SK-N-MC (cell line): ENCODE measurements at regions not wholly inside any gene's neighbourhood (a gene's known extent, or its start where the extent isn't known, plus 50 kb on each side); places are given as distances from the start of the nearest gene placed in this dataset.

Experiments
- DNase-seq: peaks from one replicate; pipeline ENCODE4 v3.0.0-alpha.2; 2011; ENCODE audit warnings: low read depth, low spot score
- H3K27ac ChIP-seq: fragments of 200-600 bp; sonication (generic); 2 replicates; pipeline ENCODE4 v1.5.1; 2016; ENCODE audit warnings: mixed run types
- H3K36me3 ChIP-seq: fragments of 200-600 bp; sonication (generic); 2 replicates; pipeline ENCODE4 v1.6.1; 2017; ENCODE audit warnings: antibody characterized with exemption, low read length, mixed read lengths; ENCODE audit not compliant: insufficient read depth
- H3K4me3 ChIP-seq: fragments of 200-600 bp; sonication (generic); 2 replicates; pipeline ENCODE4 v1.5.1; 2016
- H3K9ac ChIP-seq: fragments of 200-600 bp; sonication (generic); 2 replicates; pipeline ENCODE4 v1.8.0; 2017; ENCODE audit warnings: mixed run types, mixed read lengths; ENCODE audit not compliant: insufficient read length
- H3K9me3 ChIP-seq: fragments of 200-600 bp; sonication (generic); 2 replicates; pipeline ENCODE4 v1.6.1; 2017; ENCODE audit warnings: low read depth, mild to moderate bottlenecking, antibody characterized with exemption, low read length, moderate library complexity, mixed read lengths
- EZH2 ChIP-seq: fragments of 200-600 bp; sonication (generic); IDR thresholded peaks from one replicate; pipeline ENCODE4 v1.6.1; 2017; ENCODE audit warnings: antibody characterized with exemption
- FOXP2 ChIP-seq: optimal IDR thresholded peaks from 2 replicates; pipeline ENCODE3; 2011; ENCODE audit warnings: mild to moderate bottlenecking, moderate library complexity; ENCODE audit not compliant: insufficient read depth; ENCODE audit errors: extremely low read length, control extremely low read depth
- POLR2AphosphoS5 ChIP-seq: IDR thresholded peaks from 2 replicates; pipeline ENCODE4 v1.6.1; 2012; ENCODE audit warnings: mild to moderate bottlenecking, low read depth, low read length, borderline replicate concordance

- no peak for DNase-seq
- H3K27ac ChIP-seq = no peak overlapping the region
- no peak overlapping the region for H3K4me3 ChIP-seq
- no peak for TF ChIP-seq POLR2AphosphoS5
- TF ChIP-seq FOXP2 = no peak
- TF ChIP-seq EZH2 = no peak
- no peaks in the 10 kb centered on the region for H3K36me3 ChIP-seq
- no peaks in the 10 kb centered on the region for H3K9me3 ChIP-seq
- no peak overlapping the region for H3K9ac ChIP-seq
Measured at GRCh38 chr10:18735711-18736110, 76.5 kb downstream of the ARL5B start.

GRCh38 chr10:18737236-18737635 is 78.0 kb downstream of the ARL5B start:
- Histone ChIP-seq H3K36me3 (no peaks in the 10 kb centered on the region), H3K9ac (no peak overlapping the region), H3K9me3 (no peaks in the 10 kb centered on the region), H3K4me3 (no peak overlapping the region), H3K27ac (no peak overlapping the region)
- no peak for DNase-seq
- TF ChIP-seq FOXP2 = no peak
- TF ChIP-seq POLR2AphosphoS5 = no peak
- TF ChIP-seq EZH2 = no peak

- DNase-seq = no peak
- TF ChIP-seq EZH2 (no peak), FOXP2 (no peak), POLR2AphosphoS5 (no peak)
Measured at GRCh38 chr10:18737841-18738240, 78.6 kb downstream of the ARL5B start.

GRCh38 chr10:18738835-18739234 is 79.6 kb downstream of the ARL5B start:
- no peak for TF ChIP-seq FOXP2
- TF ChIP-seq POLR2AphosphoS5 = no peak
- TF ChIP-seq EZH2 = no peak
- no peaks in the 10 kb centered on the region for H3K9me3 ChIP-seq
- H3K36me3 ChIP-seq = no peaks in the 10 kb centered on the region
- H3K27ac ChIP-seq = no peak overlapping the region
- no peak for DNase-seq
- no peak overlapping the region for H3K9ac ChIP-seq
- H3K4me3 ChIP-seq = no peak overlapping the region

More at GRCh38 chr10:18737841-18738240, 78.6 kb downstream of the ARL5B start:
- Histone ChIP-seq H3K9me3 (no peaks in the 10 kb centered on the region), H3K27ac (no peak overlapping the region), H3K4me3 (no peak overlapping the region), H3K9ac (no peak overlapping the region), H3K36me3 (no peaks in the 10 kb centered on the region)

- no peak overlapping the region for H3K27ac ChIP-seq
- no peaks in the 10 kb centered on the region for H3K36me3 ChIP-seq
- TF ChIP-seq POLR2AphosphoS5 = no peak
- no peak for TF ChIP-seq FOXP2
- no peak for TF ChIP-seq EZH2
- H3K9me3 ChIP-seq = no peaks in the 10 kb centered on the region
- no peak overlapping the region for H3K9ac ChIP-seq
- no peak overlapping the region for H3K4me3 ChIP-seq
- no peak for DNase-seq
Measured at GRCh38 chr10:18743926-18744325, 84.7 kb downstream of the ARL5B start.

GRCh38 chr10:18753312-18753895 is 94.2 kb downstream of the ARL5B start:
- H3K9ac ChIP-seq = no peak overlapping the region
- H3K27ac ChIP-seq = no peak overlapping the region
- no peaks in the 10 kb centered on the region for H3K9me3 ChIP-seq
- TF ChIP-seq POLR2AphosphoS5 = no peak
- TF ChIP-seq EZH2 = no peak
- no peak for TF ChIP-seq FOXP2
- H3K36me3 ChIP-seq = no peaks in the 10 kb centered on the region
- H3K4me3 ChIP-seq = no peak overlapping the region
- DNase-seq = no peak

- H3K9ac ChIP-seq = no peak overlapping the region
- no peak for DNase-seq
- TF ChIP-seq EZH2 (no peak), FOXP2 (no peak), POLR2AphosphoS5 (no peak)
- H3K27ac ChIP-seq = no peak overlapping the region
- H3K4me3 ChIP-seq = no peak overlapping the region
- no peaks in the 10 kb centered on the region for H3K36me3 ChIP-seq
- no peaks in the 10 kb centered on the region for H3K9me3 ChIP-seq
Measured at GRCh38 chr10:18759575-18759974, 100.3 kb downstream of the ARL5B start.

GRCh38 chr10:18760836-18761235 is 101.6 kb downstream of the ARL5B start:
- H3K27ac ChIP-seq = no peak overlapping the region
- no peaks in the 10 kb centered on the region for H3K9me3 ChIP-seq
- no peak overlapping the region for H3K9ac ChIP-seq
- H3K36me3 ChIP-seq = no peaks in the 10 kb centered on the region
- no peak overlapping the region for H3K4me3 ChIP-seq
- no peak for DNase-seq
- no peak for TF ChIP-seq EZH2
- no peak for TF ChIP-seq POLR2AphosphoS5
- TF ChIP-seq FOXP2 = no peak

GRCh38 chr10:18767981-18768380 is 108.8 kb downstream of the ARL5B start:
- H3K9ac ChIP-seq = no peak overlapping the region
- H3K27ac ChIP-seq = no peak overlapping the region
- TF ChIP-seq POLR2AphosphoS5 (no peak), FOXP2 (no peak), EZH2 (no peak)
- no peaks in the 10 kb centered on the region for H3K36me3 ChIP-seq
- no peaks in the 10 kb centered on the region for H3K9me3 ChIP-seq
- no peak overlapping the region for H3K4me3 ChIP-seq
- DNase-seq = no peak
